ENCODE measurements at regions not wholly inside any gene's neighbourhood (a gene's known extent, or its start where the extent isn't known, plus 50 kb on each side); places are given as distances from the start of the nearest gene placed in this dataset.

DNA sequence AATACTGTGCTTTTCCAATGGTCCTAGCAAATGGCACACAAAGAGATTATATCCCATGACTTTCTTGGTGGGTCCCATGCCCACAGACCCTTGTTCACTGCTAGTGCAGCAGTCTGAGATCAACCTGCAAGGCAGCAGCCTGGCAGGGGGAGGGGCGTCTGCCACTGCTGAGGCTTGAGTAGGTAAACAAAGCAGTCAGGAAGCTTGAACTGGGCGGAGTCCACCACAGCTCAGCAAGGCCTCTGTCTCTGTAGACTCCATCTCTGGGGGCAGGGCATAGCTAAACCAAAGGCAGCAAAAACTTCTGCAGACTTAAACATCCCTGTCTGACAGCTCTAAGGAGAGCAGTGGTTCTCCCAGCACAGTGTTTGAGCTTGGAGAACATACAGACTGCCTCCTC, 82.9 kb downstream of the ZNF737 start:
- no peak for TF ChIP-seq GATA2 (IDR thresholded peaks at IDR 0.05; ENCODE audit: low read depth, low read length)
- TF ChIP-seq GATA3 (IDR thresholded peaks at IDR 0.05; ENCODE audit: low read depth, low read length): no peak

DNA sequence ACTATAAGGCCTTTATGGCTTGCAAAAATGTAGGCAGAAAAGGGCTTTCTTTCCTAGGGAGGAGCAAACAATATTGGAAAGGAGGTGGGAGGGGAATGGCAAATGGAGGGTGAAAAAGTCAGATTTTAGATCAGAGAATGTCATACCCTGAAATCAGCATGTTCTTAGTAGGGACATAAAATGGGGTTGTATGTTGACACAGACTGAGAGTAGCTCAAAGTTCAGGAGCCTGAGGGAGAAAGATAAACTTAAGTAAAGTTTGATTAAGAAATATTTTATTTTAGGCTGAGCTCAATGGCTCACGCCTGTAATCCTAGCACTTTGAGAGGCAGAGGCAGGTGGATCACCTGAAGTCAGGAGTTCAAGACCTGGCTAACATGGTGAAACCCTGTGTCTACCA, 83.8 kb downstream of the ZNF737 start:
- TF ChIP-seq GATA2 (IDR thresholded peaks at IDR 0.05; ENCODE audit: low read depth, low read length) (no peak), GATA3 (IDR thresholded peaks at IDR 0.05; ENCODE audit: low read depth, low read length) (no peak)

DNA sequence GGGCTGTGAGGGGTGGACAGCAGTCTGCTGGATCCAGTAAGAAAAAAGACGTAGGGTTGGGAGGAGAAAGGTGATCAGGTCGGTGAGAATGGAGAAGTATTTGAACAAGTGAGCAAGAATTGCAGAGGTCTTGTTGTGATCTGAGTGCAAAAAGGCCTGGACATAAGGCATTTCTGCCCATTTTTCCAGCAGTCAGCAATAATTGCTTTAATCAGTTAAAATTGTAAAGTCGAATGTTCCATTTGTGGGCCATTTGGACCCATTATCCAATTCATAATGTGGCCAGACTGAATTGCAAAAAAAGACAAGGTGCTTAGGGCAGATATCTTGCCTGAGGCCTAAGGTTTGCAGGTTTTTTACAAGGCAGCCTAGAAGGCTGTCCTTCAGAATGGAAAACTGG, 86.1 kb downstream of the ZNF737 start:
- TF ChIP-seq GATA2 (IDR thresholded peaks at IDR 0.05; ENCODE audit: low read depth, low read length) (no peak), GATA3 (IDR thresholded peaks at IDR 0.05; ENCODE audit: low read depth, low read length) (no peak)

DNA sequence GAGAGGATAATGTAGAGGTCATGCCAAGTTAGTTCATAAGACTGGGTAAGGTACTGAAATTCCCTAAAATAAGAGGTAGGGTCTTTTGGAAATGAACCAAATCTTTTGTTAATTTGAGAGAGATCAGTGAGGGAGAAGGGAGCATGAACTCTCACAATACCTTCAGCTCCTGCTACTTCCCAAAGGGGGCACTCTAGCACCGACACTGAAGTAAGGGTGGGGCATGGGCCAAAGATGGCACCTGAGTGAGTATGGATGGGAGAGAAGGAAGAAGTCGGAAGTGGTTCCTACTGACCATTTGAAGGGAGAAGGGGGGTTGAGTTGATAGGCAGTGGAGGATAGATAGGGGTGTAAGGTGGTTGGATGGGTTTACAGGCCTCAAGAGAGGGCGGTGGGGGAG, 86.6 kb downstream of the ZNF737 start:
- TF ChIP-seq GATA3 (IDR thresholded peaks at IDR 0.05; ENCODE audit: low read depth, low read length) (no peak), GATA2 (IDR thresholded peaks at IDR 0.05; ENCODE audit: low read depth, low read length) (no peak)

DNA sequence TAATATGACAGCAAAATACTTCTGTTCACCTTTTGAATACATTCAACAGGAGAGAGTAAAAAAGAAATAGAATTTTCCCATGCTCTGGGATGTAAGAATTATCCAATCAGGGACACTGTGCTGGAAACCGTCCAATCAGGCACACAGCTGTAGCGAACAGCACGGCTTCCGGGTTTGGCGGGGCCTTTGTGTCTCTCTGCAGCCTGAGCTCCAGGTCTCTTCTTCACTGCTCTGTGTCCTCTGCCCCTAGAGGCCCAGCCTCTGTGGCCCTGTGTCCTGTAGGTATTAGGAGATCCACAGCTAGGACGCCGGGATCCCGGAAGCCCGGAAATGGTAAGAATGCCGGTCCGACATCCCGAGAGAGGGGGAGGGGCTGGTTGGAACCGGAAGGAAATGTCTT, 92.7 kb downstream of the ZNF737 start:
- TF ChIP-seq GATA3 (IDR thresholded peaks at IDR 0.05; ENCODE audit: low read depth, low read length) (no peak), GATA2 (IDR thresholded peaks at IDR 0.05; ENCODE audit: low read depth, low read length) (no peak)

DNA sequence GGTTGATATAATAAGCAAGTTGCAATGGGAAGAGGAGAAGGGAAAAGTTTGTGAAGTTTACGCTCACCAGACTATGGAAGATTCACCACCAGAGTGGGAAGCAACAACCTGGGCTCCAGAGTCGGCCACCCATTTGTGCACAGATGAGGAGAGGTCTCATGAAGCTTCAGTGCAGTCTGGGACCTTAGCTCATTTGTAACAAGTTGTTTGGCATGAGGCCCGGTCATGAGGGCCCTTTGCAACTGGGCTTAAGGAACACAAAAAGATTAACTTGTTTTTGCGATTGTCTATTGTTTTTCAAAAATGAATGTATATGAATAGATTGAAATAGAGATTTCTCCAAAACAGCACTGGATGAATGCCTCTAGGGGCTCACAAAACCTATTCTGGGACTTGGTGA, 94.2 kb downstream of the ZNF737 start:
- TF ChIP-seq GATA3 (IDR thresholded peaks at IDR 0.05; ENCODE audit: low read depth, low read length): no peak
- TF ChIP-seq GATA2 (IDR thresholded peaks at IDR 0.05; ENCODE audit: low read depth, low read length): no peak

DNA sequence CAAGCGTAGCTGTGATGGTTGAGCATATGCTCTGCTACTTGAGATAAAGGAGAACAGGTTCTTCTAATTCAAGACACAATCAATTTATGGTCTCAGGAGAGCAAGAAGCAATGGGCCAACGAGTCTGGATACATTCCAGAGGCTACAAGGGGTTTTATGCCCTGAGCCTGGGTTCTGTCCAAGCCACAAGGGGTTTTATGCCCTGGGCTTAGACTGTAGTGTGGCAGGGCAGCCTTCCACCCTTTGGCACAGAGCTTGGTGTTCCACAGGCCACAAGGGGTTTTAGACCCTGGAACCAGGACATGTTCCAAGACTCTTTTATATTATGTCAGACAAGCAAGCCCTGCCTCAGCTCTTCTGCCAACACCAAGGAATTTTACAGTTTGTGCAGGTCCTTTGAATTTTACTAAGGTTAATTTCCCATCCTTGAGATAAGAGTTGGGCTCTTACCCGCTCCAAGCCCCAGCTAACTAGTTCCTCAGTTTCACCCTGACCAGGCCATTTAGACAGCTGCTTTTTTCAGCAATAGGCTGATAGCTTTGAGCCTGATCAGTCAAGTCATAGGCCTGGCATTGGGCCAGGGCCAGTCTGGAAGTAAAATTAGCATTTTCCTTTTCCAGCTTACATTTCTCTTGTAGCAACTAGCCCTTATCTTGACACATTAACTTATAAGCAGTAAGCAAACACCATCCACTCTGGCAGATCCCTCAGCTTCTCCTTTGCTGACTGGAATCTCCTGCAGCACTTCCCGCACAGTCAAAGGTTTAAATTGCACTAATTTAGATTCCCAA, 95.0 kb downstream of the ZNF737 start:
- TF ChIP-seq GATA3 (IDR thresholded peaks at IDR 0.05; ENCODE audit: low read depth, low read length) (no peak), GATA2 (IDR thresholded peaks at IDR 0.05; ENCODE audit: low read depth, low read length) (no peak)

DNA sequence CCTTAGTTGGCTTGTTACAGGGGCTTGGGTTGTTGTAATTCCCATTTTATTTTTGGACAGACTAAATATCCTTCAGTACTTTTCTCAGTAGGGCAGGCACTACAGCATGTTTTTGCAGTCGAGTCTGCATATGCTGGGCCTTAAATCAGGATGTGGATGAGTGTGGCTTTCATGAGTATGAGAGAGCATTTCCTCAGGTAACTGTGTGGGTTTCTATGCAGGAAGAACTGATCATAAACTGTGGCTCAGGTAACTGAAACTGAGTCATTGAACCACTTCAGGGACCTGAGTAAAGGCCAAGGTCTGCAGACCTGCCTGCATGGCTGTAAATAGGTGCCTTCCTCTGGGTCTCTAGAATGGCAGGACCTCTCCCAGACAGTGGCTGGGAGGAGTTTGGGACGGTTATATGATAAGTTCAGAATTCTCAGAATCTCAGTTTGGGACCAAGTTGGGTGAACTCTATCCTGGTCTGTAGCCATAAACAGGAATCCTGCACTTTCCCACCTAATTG, 112.1 kb downstream of the ZNF737 start:
- TF ChIP-seq GATA3 (IDR thresholded peaks at IDR 0.05; ENCODE audit: low read depth, low read length) (no peak), GATA2 (IDR thresholded peaks at IDR 0.05; ENCODE audit: low read depth, low read length) (no peak)

DNA sequence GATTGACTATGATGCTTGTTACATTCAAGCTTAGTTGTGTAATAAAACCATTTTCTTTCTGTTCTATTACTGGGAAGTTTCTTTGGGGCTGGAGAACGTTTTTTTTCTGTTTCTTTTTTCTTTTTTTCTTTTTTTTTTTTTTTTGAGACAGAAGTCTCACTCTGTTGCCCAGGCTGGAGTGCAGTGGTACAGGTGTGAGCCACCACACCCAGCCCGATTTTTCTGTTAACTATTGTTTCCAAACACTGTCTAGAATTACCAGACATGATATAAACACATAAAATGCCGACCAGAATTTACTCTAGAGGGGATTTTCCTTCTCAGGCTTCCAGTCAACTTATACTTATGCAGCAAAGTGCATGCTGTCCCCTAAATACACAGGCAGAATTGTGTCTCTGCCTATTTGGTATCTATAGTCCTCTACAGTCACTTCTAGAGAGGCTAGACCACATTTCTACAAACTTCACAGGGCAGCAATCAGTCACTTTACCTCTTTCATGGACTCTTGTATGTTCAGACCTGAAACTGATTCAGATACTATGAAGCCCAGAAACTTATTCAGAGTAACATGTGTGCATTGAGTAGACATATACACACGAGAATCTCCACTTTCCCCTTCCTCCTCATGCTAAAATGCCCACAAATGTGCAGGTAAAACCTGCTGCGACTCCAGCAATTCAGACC, 121.2 kb downstream of the ZNF737 start:
- no peak for TF ChIP-seq GATA3 (IDR thresholded peaks at IDR 0.05; ENCODE audit: low read depth, low read length)
- no peak for TF ChIP-seq GATA2 (IDR thresholded peaks at IDR 0.05; ENCODE audit: low read depth, low read length)

DNA sequence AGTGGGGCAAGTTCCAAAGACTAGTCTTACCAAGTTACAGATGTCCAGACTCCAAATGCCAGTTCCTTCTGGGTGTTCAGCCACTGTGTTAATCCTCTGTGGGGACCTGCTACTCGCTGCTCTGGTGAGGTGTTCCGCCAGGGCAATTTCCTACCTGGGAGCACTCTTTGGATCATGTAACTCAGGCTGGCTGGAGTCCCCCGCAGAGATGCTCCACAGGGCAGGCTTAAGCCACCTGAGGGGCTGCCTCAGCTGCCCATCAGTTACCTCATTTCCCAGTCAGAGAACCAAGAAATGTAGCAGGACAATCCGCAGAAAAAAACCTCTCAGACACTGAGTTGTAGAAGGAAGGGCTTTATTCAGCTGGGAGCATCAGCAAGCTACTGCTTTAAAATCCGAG, 133.8 kb downstream of the ZNF737 start:
- TF ChIP-seq GATA2 (IDR thresholded peaks at IDR 0.05; ENCODE audit: low read depth, low read length) (no peak), GATA3 (IDR thresholded peaks at IDR 0.05; ENCODE audit: low read depth, low read length) (no peak)

DNA sequence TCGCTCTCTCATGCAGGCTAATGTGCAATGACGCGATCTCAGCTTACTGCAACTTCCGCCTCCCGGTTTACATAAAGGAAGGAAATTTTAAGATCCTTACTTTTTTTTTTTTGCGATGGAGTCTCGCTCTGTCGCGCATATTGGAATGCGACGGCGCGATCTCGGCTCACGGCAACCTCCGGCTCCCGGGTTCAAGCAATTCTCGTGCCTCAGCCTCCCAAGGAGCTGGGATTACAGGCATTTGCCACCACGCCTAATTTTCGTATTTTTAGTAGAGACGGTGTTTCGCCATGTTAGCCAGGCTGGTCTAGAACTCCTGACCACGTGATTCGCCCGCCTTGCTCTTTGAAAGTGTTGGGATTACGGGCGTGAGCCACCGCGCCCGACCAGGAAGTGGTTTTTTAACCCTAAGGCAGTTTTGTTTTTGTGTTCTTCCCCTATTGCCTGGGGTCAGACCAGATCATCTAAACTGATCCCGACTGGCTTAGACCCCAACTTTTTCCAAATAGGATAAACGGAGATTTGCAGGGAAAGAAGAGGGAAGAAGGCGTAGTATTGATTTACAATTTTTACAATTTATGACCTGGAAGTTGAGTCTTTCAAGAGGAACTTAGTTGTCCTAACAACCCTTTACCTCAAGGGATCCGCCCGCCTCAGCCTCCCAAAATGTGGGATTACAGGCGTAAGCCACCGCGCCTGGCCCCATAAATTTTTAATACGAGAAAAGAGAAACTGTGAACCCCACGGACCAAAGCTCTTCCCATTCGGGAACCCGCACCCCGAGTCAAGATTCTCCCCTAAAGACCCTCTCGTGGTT, 142.0 kb downstream of the ZNF737 start:
- TF ChIP-seq GATA3 (IDR thresholded peaks at IDR 0.05; ENCODE audit: low read depth, low read length) (no peak), GATA2 (IDR thresholded peaks at IDR 0.05; ENCODE audit: low read depth, low read length) (no peak)

DNA sequence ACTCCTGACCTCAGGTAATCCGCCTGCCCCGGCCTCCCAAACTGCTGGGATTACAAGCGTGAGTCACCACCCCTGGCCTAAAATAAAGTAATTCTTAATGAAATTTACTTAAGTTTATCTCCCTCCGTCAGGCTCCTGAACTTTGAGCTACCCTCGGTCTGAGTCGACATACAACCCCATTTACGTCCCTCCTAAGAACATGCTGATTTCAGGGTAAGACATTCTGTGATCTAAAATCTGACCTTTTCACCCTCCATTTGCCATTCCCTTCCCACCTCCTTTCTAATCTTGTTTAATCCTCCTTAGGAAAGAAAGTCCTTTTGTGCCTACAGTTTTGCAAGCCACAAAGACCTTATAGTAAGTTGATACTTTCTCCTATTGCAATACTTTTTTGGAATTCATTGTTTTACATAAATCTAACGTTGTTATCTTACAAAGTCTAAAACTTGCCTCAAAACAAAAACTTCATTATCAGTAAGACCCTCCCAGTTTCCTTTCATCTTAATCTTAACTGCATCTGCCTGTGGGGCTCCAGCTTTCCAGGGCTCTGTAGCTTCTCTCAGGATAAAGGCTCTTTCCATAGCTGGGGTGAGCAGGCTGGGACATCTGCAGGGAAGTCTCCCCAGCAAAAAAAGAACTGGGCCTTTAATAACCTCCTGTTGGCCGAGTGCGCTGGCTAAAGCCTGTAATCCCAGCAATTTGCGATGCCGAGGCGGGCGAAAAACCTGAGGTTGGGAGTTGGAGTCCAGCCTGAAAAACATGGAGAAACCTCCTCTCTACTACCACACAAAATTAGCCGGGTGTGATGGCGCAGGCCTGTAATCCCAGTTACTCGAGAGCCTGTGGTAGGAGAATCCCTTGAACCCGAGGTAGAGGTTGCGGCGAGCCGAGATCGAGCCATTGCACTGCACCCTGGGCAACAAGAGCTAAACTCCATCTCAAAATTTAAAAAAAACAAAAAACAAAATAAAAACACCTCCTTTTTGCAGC, 143.1 kb downstream of the ZNF737 start:
- TF ChIP-seq GATA2 (IDR thresholded peaks at IDR 0.05; ENCODE audit: low read depth, low read length) (no peak), GATA3 (IDR thresholded peaks at IDR 0.05; ENCODE audit: low read depth, low read length) (no peak)

DNA sequence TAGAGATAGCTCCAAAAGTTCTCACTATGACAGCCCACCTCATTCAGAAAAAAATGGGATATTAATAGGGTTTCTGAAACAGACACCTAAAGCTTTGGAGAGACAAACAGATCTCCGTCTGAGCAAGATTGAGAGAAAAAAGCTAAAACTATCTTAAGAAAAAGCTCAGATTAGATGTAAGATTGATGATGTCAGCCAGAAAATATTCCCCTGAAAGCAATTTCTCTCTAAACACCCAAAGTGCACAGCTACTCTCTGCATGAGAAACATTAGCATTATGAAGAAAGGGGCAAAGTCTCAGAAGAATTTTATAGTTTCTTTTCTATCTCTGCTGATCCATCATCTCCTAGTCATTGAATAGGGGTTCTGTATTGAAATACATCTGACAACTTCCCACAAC, 148.9 kb downstream of the ZNF737 start:
- no peak for TF ChIP-seq GATA2 (IDR thresholded peaks at IDR 0.05; ENCODE audit: low read depth, low read length)
- no peak for TF ChIP-seq GATA3 (IDR thresholded peaks at IDR 0.05; ENCODE audit: low read depth, low read length)

Measured in SH-SY5Y (cell line).